Transverse colon (tissue), 4 donors: ENCODE measurements at regions not wholly inside any gene's neighbourhood (a gene's known extent, or its start where the extent isn't known, plus 50 kb on each side); places are given as distances from the start of the nearest gene placed in this dataset.

Source experiments
- DNase-seq: peaks from one replicate; pipeline ENCODE4 v3.0.0-alpha.2; 2019
- H3K27ac ChIP-seq, 4 donors: fragments of 200-600 bp; sonication (generic); 2 replicates each; pipeline ENCODE4 v1.5.1; 2016 to 2018; ENCODE audit warnings: inconsistent platforms in 4 of 4
- H3K27me3 ChIP-seq: fragments of 200-600 bp; sonication (generic); 2 replicates; pipeline ENCODE4 v1.5.1; 2017; ENCODE audit warnings: inconsistent platforms
- H3K36me3 ChIP-seq, 4 donors: fragments of 200-600 bp; sonication (generic); 2 replicates each; pipeline ENCODE4 v1.5.1; 2017 to 2019; ENCODE audit warnings: inconsistent platforms in 4 of 4
- H3K4me1 ChIP-seq, 4 donors: fragments of 200-600 bp; sonication (generic); 2 replicates each; pipeline ENCODE4 v1.5.1; 2017 to 2020; ENCODE audit warnings: inconsistent platforms in 4 of 4
- H3K4me3 ChIP-seq, 4 donors: fragments of 200-600 bp; sonication (generic); 1 replicate in 1 of 4; 2 replicates in 3 of 4; pipeline versions ENCODE4 v1.5.1 to v1.6.1; 2017 to 2019; ENCODE audit warnings: inconsistent platforms in 4 of 4
- H3K9me3 ChIP-seq, 2 donors: fragments of 200-600 bp; sonication (generic); 2 replicates each; pipeline ENCODE4 v1.5.1; 2017 to 2019; ENCODE audit warnings: inconsistent platforms in 2 of 2
- EP300 ChIP-seq: sonication (generic); formaldehyde crosslinking; IDR thresholded peaks from one replicate; pipeline ENCODE4 v1.6.1; 2017; ENCODE audit warnings: antibody characterized with exemption, low read depth
- POLR2A ChIP-seq: fragments of 450-650 bp; IDR thresholded peaks from one replicate; pipeline ENCODE4 v1.6.1; 2016; ENCODE audit warnings: antibody characterized with exemption, mild to moderate bottlenecking, moderate library complexity
- POLR2AphosphoS5 ChIP-seq, 3 donors: sonication (generic); formaldehyde crosslinking; IDR thresholded peaks; one replicate each; pipeline ENCODE4 v1.6.1; 2016; ENCODE audit warnings: antibody characterized with exemption in 3 of 3
- WGBS, 2 donors: methylation state at CpG; one replicate each; pipeline ENCODE4 v1.1.5; 2018; ENCODE audit warnings: low coverage in 1 of 2; 5-methylcytosine and 5-hydroxymethylcytosine counted together
- in situ Hi-C, 4 donors: fragments of 200-750 bp; cut with MboI; loops; one replicate each; pipeline versions ENCODE4 v1.15.0 to v1.15.1; 2017; ENCODE audit warnings: low sequenced_read_pairs in 3 of 4, low pct_ligation_motif_present in 1 of 4, low pct_unique_long_range_greater_than_20kb in 1 of 4
- intact Hi-C: fragments of 100-400 bp; cut with DNase I; formaldehyde crosslinking; loops from one replicate; pipeline ENCODE4 v1.15.1; 2023; ENCODE audit warnings: low total_unique reads
- TF ChIP-seq, protein P1 (sequence below), 5 experiments: fragments of 200-600 bp in 3 of 5; fragments of 450-650 bp in 2 of 5; sonication (generic) in 3 of 5; IDR thresholded peaks; 1 replicate in 2 of 5; 2 replicates in 3 of 5; pipeline ENCODE4 v1.5.1; 2016 to 2017; ENCODE audit warnings: antibody characterized with exemption in 5 of 5, inconsistent platforms in 3 of 5, mild to moderate bottlenecking in 2 of 5, moderate library complexity in 1 of 5

DNA sequence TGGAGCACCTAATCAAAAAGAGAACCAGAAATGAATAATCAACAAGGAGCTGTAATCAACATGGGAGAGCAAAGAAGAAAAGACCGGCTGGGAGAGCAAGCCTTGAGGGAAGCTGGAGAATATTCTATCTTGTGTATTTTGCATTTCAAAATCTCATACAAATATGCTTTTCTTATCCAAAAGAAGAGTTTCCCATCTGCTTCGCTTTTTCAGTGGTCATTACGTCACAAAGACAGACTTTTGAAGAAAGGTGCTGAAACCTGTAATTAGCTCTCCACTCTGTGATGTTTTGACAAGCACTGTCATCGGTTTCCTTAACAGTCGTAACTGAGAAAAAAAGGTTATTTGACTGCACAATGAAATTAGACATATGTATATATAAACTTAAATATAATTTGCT, 139.1 kb upstream of the TACR1 start:
- Histone ChIP-seq H3K4me3 (no peak overlapping the region), H3K4me1 (no peaks in the 10 kb centered on the region), H3K9me3 (no peaks in the 10 kb centered on the region), H3K36me3 (no peaks in the 10 kb centered on the region), H3K27me3 (no peaks in the 10 kb centered on the region), H3K27ac (no peak overlapping the region)
- 70 to 84% methylated on average over 5 of the region's 5 CpGs for WGBS, 2 donors
- in situ Hi-C loops, result no loop called here
- DNase-seq, result no peak
- TF ChIP-seq POLR2AphosphoS5 (IDR thresholded peaks at IDR 0.05) (no peak), EP300 (no peak), POLR2A (no peak)
- TF ChIP-seq, protein P1, sequence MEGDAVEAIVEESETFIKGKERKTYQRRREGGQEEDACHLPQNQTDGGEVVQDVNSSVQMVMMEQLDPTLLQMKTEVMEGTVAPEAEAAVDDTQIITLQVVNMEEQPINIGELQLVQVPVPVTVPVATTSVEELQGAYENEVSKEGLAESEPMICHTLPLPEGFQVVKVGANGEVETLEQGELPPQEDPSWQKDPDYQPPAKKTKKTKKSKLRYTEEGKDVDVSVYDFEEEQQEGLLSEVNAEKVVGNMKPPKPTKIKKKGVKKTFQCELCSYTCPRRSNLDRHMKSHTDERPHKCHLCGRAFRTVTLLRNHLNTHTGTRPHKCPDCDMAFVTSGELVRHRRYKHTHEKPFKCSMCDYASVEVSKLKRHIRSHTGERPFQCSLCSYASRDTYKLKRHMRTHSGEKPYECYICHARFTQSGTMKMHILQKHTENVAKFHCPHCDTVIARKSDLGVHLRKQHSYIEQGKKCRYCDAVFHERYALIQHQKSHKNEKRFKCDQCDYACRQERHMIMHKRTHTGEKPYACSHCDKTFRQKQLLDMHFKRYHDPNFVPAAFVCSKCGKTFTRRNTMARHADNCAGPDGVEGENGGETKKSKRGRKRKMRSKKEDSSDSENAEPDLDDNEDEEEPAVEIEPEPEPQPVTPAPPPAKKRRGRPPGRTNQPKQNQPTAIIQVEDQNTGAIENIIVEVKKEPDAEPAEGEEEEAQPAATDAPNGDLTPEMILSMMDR (IDR thresholded peaks at IDR 0.05), result no peak
- intact Hi-C loops, result no loop called here

DNA sequence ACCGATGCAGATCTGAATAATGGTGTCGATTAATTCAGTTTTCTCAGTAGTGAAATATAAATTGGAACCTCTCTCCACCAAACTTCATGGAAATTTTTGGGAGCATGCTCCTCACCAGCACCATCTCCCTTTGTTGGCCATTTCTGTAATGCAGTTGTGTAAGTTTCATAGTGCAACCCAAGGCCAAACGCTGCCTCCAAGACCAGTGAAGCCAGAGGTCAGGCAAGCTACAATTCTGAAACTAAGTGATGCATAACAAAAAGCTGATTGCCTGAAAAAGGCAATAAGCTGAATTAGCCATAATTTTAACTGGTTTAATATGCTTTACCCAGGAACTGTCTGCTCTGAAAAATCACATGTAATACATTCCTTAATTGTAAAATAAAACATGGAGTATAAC, 138.3 kb upstream of the TACR1 start:
- 76 to 83% methylated on average over 2 to 3 of the region's 3 CpGs for WGBS, 2 donors
- H3K4me3 ChIP-seq, result no peak overlapping the region
- H3K4me1 ChIP-seq, result no peaks in the 10 kb centered on the region

DNA sequence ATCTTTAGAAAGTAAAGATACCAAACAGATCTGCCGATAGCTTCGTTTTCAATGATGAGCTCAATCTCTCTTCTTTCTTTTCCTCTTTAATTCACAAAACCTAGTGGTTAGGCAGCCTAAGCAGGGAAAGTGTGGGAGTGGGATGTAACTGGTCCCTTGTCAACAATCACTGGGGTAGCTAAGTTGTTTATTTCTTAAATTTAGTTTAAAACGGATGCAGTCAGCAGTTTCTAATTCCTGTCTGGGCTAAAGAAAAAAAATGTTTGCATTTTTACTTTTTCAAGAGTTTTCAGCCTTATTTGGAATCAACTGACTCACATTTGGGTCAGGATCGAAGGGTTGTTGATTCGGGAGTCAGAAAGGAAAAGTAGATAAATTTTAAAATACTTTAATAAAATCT, 137.7 kb upstream of the TACR1 start:
- Histone ChIP-seq H3K36me3 (no peaks in the 10 kb centered on the region), H3K4me3 (no peak overlapping the region), H3K9me3 (no peaks in the 10 kb centered on the region), H3K4me1 (no peaks in the 10 kb centered on the region), H3K27ac (no peak overlapping the region), H3K27me3 (no peaks in the 10 kb centered on the region)
- TF ChIP-seq, protein P1 (IDR thresholded peaks at IDR 0.05), result no peak
- TF ChIP-seq POLR2AphosphoS5 (IDR thresholded peaks at IDR 0.05) (no peak), EP300 (no peak), POLR2A (no peak)
- 52 to 63% methylated on average over 4 to 5 of the region's 5 CpGs for WGBS, 2 donors
- in situ Hi-C loops (no loop called here), intact Hi-C loops (no loop called here)
- no peak for DNase-seq

More for the DNA sequence above, 138.3 kb upstream of the TACR1 start:
- Histone ChIP-seq H3K9me3 (no peaks in the 10 kb centered on the region), H3K27me3 (no peaks in the 10 kb centered on the region), H3K36me3 (no peaks in the 10 kb centered on the region), H3K27ac (no peak overlapping the region)
- in situ Hi-C loops, result no loop called here
- intact Hi-C loops, result no loop called here
- TF ChIP-seq, protein P1 (IDR thresholded peaks at IDR 0.05), result no peak
- TF ChIP-seq POLR2A, result no peak
- no peak for TF ChIP-seq EP300
- TF ChIP-seq POLR2AphosphoS5 (IDR thresholded peaks at IDR 0.05), result no peak
- DNase-seq, result no peak

DNA sequence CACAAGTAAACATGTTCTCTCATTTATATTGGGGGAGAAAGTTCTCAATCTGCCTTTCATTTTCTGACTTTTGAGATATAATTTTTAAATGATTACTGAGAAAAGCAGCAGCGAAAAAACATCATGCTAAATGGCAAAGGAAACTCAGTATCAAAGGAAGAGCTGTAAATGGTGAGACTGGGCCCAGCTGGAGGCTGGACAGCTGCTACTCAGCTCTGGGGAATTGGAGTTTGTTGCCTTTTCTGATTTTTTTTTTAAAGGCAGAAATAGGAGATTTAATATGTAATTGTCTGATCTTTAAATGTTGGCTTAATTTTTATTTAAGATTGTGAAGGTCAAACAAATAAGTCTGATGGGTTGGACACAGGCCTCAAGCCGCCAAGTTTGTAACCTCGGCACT, 137.1 kb upstream of the TACR1 start:
- Histone ChIP-seq H3K9me3 (no peaks in the 10 kb centered on the region), H3K4me1 (no peaks in the 10 kb centered on the region), H3K27me3 (no peaks in the 10 kb centered on the region), H3K27ac (no peak overlapping the region), H3K36me3 (no peaks in the 10 kb centered on the region), H3K4me3 (no peak overlapping the region)
- in situ Hi-C loops (no loop called here), intact Hi-C loops (no loop called here)
- 33 to 81% methylated on average over 1 to 3 of the region's 3 CpGs for WGBS, 2 donors
- no peak for DNase-seq
- TF ChIP-seq POLR2AphosphoS5 (IDR thresholded peaks at IDR 0.05) (no peak), EP300 (no peak), POLR2A (no peak)
- TF ChIP-seq, protein P1 (IDR thresholded peaks at IDR 0.05), result no peak
